GM10266 (cell line): ENCODE measurements at regions not wholly inside any gene's neighbourhood (a gene's known extent, or its start where the extent isn't known, plus 50 kb on each side); places are given as distances from the start of the nearest gene placed in this dataset.

ENCODE experiments used
- DNase-seq: peaks from one replicate; pipeline ENCODE4 v3.0.0; 2012; ENCODE audit errors: extremely low spot score
- TF ChIP-seq, protein P1 (sequence below): IDR thresholded peaks from 2 replicates; pipeline ENCODE4 v1.5.1; 2012; ENCODE audit warnings: mild to moderate bottlenecking, low read depth; ENCODE audit not compliant: control insufficient read depth, insufficient read depth; ENCODE audit errors: missing control alignments

DNA sequence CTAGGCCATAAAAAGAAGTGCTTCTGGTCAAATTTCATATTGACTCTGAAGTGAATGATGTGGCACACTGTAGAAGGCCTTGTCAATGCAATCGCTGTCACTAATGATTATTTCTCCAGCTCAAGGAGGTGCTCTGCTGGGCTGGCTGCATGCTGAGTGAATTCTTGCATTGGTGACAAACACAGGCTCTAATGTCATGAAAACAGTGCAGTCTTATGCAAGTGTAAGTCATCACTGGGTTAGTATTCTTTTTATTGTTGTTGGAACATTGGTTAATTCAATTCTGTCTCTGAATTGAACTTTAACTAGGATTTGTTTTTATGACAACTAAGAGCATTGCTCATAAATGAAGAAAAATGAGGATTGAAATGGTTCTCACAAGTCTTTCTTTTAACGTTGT lies 57.3 kb upstream of the CD180 start:
- TF ChIP-seq, protein P1, sequence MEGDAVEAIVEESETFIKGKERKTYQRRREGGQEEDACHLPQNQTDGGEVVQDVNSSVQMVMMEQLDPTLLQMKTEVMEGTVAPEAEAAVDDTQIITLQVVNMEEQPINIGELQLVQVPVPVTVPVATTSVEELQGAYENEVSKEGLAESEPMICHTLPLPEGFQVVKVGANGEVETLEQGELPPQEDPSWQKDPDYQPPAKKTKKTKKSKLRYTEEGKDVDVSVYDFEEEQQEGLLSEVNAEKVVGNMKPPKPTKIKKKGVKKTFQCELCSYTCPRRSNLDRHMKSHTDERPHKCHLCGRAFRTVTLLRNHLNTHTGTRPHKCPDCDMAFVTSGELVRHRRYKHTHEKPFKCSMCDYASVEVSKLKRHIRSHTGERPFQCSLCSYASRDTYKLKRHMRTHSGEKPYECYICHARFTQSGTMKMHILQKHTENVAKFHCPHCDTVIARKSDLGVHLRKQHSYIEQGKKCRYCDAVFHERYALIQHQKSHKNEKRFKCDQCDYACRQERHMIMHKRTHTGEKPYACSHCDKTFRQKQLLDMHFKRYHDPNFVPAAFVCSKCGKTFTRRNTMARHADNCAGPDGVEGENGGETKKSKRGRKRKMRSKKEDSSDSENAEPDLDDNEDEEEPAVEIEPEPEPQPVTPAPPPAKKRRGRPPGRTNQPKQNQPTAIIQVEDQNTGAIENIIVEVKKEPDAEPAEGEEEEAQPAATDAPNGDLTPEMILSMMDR = no peak
- no peak for DNase-seq

GRCh38 chr5:67249590-67249895 lies 52.9 kb upstream of the CD180 start:
- TF ChIP-seq, protein P1 = no peak

GRCh38 chr5:67248703-67249589 lies 52.3 kb upstream of the CD180 start:
- no peak for DNase-seq
- TF ChIP-seq, protein P1 = no peak

More at GRCh38 chr5:67249590-67249895, 52.9 kb upstream of the CD180 start:
- no peak for DNase-seq

- TF ChIP-seq, protein P1 = no peak
- no peak for DNase-seq
These were observed 50.1 kb upstream of the CD180 start for GRCh38 chr5:67246546-67247268.
